Caco-2 (cell line): ENCODE measurements at regions not wholly inside any gene's neighbourhood (a gene's known extent, or its start where the extent isn't known, plus 50 kb on each side); places are given as distances from the start of the nearest gene placed in this dataset.

ENCODE experiments used
- BruUV-seq: library from RNA; stranded (reverse); fragments of 400-500 nt; replicated peaks from 2 replicates; lab custom pipeline; 2021; lab: Mats Ljungman, UMichigan
- CTCF ChIA-PET: fragments of 300-600 bp; sonication (Branson Sonifier 250); formaldehyde crosslinking; loops from one replicate; lab custom pipeline; 2022; ENCODE audit warnings: antibody characterized with exemption; lab: Charles Lee
- POLR2A ChIA-PET: fragments of 300-600 bp; sonication (Branson Sonifier 250); formaldehyde crosslinking; loops from one replicate; lab custom pipeline; 2022; ENCODE audit warnings: antibody characterized with exemption; lab: Charles Lee
- DNase-seq, 2 experiments: peaks; one replicate each; pipeline versions ENCODE4 v3.0.0 to v3.0.0-alpha.2; 2020 to 2022
- H3K27me3 ChIP-seq: replicated peaks from 2 replicates; pipeline ENCODE4 v1.6.0; 2011; ENCODE audit warnings: low read length; ENCODE audit not compliant: control insufficient read depth, insufficient read depth
- H3K36me3 ChIP-seq: 2 replicates; pipeline ENCODE4 v1.5.1; 2011; ENCODE audit warnings: low read length; ENCODE audit not compliant: control insufficient read depth, insufficient read depth
- H3K4me1 ChIP-seq: fragments of 250-450 bp; sonication (Bioruptor Pico); 2 replicates; pipeline ENCODE4 v1.5.1; 2020; ENCODE audit warnings: mild to moderate bottlenecking
- H3K4me3 ChIP-seq: 2 replicates; pipeline ENCODE4 v1.5.1; 2011; ENCODE audit warnings: low read depth, mild to moderate bottlenecking, control low read depth, low read length
- H3K9me3 ChIP-seq: fragments of 250-450 bp; sonication (Bioruptor Pico); 2 replicates; pipeline ENCODE4 v1.5.1; 2020; ENCODE audit warnings: mild to moderate bottlenecking, moderate library complexity
- H3K27ac Mint-ChIP-seq: one replicate; pipeline ENCODE4 v1.8.0; 2022; ENCODE audit warnings: mixed read lengths; ENCODE audit not compliant: unreplicated experiment
- H3K27me3 Mint-ChIP-seq: one replicate; pipeline ENCODE4 v1.8.0; 2022; ENCODE audit warnings: mixed read lengths; ENCODE audit not compliant: insufficient read depth, unreplicated experiment
- H3K36me3 Mint-ChIP-seq: one replicate; pipeline ENCODE4 v1.8.0; 2022; ENCODE audit warnings: mild to moderate bottlenecking, mixed read lengths; ENCODE audit not compliant: insufficient read depth, unreplicated experiment
- H3K4me1 Mint-ChIP-seq: one replicate; pipeline ENCODE4 v1.8.0; 2022; ENCODE audit warnings: low read depth, mixed read lengths; ENCODE audit not compliant: unreplicated experiment
- H3K4me3 Mint-ChIP-seq: one replicate; pipeline ENCODE4 v1.8.0; 2022; ENCODE audit warnings: mild to moderate bottlenecking, moderate library complexity, mixed read lengths; ENCODE audit not compliant: unreplicated experiment
- H3K9me3 Mint-ChIP-seq: one replicate; pipeline ENCODE4 v1.8.0; 2022; ENCODE audit warnings: mixed read lengths; ENCODE audit not compliant: unreplicated experiment
- CTCF ChIP-seq, 2 experiments: fragments of 200-600 bp in 1 of 2; IDR thresholded peaks; 1 replicate in 1 of 2; 2 replicates in 1 of 2; pipeline versions ENCODE4 v1.5.1 to v1.8.0; 2011 to 2022; ENCODE audit warnings: antibody characterized with exemption in 1 of 2, control low read depth in 1 of 2, inconsistent platforms in 1 of 2, low read depth in 1 of 2, low read length in 1 of 2, mild to moderate bottlenecking in 1 of 2, moderate library complexity in 1 of 2; ENCODE audit not compliant: insufficient read depth in 1 of 2, severe bottlenecking in 1 of 2, unreplicated experiment in 1 of 2
- intact Hi-C: fragments of 100-400 bp; cut with micrococcal nuclease; formaldehyde crosslinking; loops from one replicate; pipeline ENCODE4 v1.10.0; 2022; ENCODE audit not compliant: unreplicated experiment

- H3K4me1 ChIP-seq, result no peaks in the 10 kb centered on the region
- no peak overlapping the region for H3K27ac Mint-ChIP-seq
- DNase-seq, result no peak
- ChIA-PET POLR2A (no interaction called here), CTCF (no interaction called here)
- no peaks in the 10 kb centered on the region for H3K9me3 Mint-ChIP-seq
- TF ChIP-seq CTCF (IDR thresholded peaks at IDR 0.05; ENCODE audit: insufficient read depth in 1 of 2, low read depth in 1 of 2, low read length in 1 of 2, severe bottlenecking in 1 of 2, unreplicated experiment in 1 of 2), result no peak
- H3K27me3 Mint-ChIP-seq, result peaks cover 14% of the 10 kb centered on the region
- H3K4me3 Mint-ChIP-seq, result no peak overlapping the region
- no peaks in the 10 kb centered on the region for H3K4me1 Mint-ChIP-seq
- no peaks in the 10 kb centered on the region; the same call in 1 of the 2 replicates for H3K27me3 ChIP-seq
- H3K36me3 Mint-ChIP-seq, result no peaks in the 10 kb centered on the region
- no TSS peak for BruUV-seq
- intact Hi-C loops, result no loop called here
- no peaks in the 10 kb centered on the region for H3K36me3 ChIP-seq
- H3K9me3 ChIP-seq, result no peaks in the 10 kb centered on the region
- no peak overlapping the region for H3K4me3 ChIP-seq
Measured at GRCh38 chr10:123519861-123520260, 146.3 kb upstream of the GPR26 start.

GRCh38 chr10:123521076-123521475, 145.1 kb upstream of the GPR26 start:
- Mint-ChIP-seq H3K27ac (no peak overlapping the region), H3K9me3 (no peaks in the 10 kb centered on the region), H3K27me3 (peaks cover 5% of the 10 kb centered on the region), H3K36me3 (no peaks in the 10 kb centered on the region), H3K4me1 (no peaks in the 10 kb centered on the region), H3K4me3 (no peak overlapping the region)
- Histone ChIP-seq H3K4me3 (no peak overlapping the region), H3K36me3 (no peaks in the 10 kb centered on the region), H3K4me1 (no peaks in the 10 kb centered on the region), H3K9me3 (no peaks in the 10 kb centered on the region), H3K27me3 (no peaks in the 10 kb centered on the region; the same call in 1 of the 2 replicates)
- ChIA-PET POLR2A (no interaction called here), CTCF (no interaction called here)
- BruUV-seq, result no TSS peak
- no peak for TF ChIP-seq CTCF (IDR thresholded peaks at IDR 0.05; ENCODE audit: insufficient read depth in 1 of 2, low read depth in 1 of 2, low read length in 1 of 2, severe bottlenecking in 1 of 2, unreplicated experiment in 1 of 2)
- DNase-seq, result no peak
- intact Hi-C loops, result no loop called here

GRCh38 chr10:123521556-123521955, 144.6 kb upstream of the GPR26 start:
- Mint-ChIP-seq H3K27me3 (peaks cover 5% of the 10 kb centered on the region), H3K27ac (no peak overlapping the region), H3K36me3 (no peaks in the 10 kb centered on the region), H3K4me3 (no peak overlapping the region), H3K4me1 (no peaks in the 10 kb centered on the region), H3K9me3 (no peaks in the 10 kb centered on the region)
- no peaks in the 10 kb centered on the region; the same call in none of the 2 replicates for H3K27me3 ChIP-seq
- ChIA-PET POLR2A (no interaction called here), CTCF (no interaction called here)
- BruUV-seq, result no TSS peak
- no peak overlapping the region for H3K4me3 ChIP-seq
- H3K9me3 ChIP-seq, result no peaks in the 10 kb centered on the region
- TF ChIP-seq CTCF (IDR thresholded peaks at IDR 0.05; ENCODE audit: insufficient read depth in 1 of 2, low read depth in 1 of 2, low read length in 1 of 2, severe bottlenecking in 1 of 2, unreplicated experiment in 1 of 2), result no peak
- H3K36me3 ChIP-seq, result no peaks in the 10 kb centered on the region
- intact Hi-C loops, result no loop called here
- DNase-seq, result no peak
- H3K4me1 ChIP-seq, result no peaks in the 10 kb centered on the region
